GM19397 (cell line): ENCODE measurements at regions not wholly inside any gene's neighbourhood (a gene's known extent, or its start where the extent isn't known, plus 50 kb on each side); places are given as distances from the start of the nearest gene placed in this dataset.
"Not testable (repeated sequence)": the region's sequence is repeated elsewhere in the genome, so short reads cannot be mapped to it uniquely, and the experiment has no call there.

ENCODE experiments used
- ATAC-seq: cut with Tn5 transposase; IDR thresholded peaks from one replicate; pipeline ENCODE4 v1.9.1; 2021; ENCODE audit warnings: mild to moderate bottlenecking, moderate library complexity; ENCODE audit not compliant: unreplicated experiment

DNA sequence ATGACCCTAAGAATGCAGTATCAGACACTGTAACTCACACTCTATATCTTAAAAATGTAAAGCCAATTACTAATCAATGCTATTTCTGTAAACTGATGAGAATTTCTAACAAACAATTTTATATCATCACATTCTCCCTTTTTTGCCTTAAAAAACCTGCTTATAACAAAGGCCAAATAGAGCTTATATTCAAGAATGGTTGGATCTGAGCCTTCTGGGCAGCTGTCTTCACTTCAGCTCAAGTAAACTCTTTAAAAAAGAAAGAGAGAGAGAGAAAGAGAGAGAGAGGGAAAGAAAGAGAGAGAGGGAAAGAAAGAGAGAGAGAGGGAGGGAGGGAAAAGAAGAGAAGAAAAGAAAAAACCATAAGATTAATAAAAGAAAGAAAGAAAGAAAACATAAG lies 231.8 kb downstream of the KCNE4 start:
- no peak for ATAC-seq

DNA sequence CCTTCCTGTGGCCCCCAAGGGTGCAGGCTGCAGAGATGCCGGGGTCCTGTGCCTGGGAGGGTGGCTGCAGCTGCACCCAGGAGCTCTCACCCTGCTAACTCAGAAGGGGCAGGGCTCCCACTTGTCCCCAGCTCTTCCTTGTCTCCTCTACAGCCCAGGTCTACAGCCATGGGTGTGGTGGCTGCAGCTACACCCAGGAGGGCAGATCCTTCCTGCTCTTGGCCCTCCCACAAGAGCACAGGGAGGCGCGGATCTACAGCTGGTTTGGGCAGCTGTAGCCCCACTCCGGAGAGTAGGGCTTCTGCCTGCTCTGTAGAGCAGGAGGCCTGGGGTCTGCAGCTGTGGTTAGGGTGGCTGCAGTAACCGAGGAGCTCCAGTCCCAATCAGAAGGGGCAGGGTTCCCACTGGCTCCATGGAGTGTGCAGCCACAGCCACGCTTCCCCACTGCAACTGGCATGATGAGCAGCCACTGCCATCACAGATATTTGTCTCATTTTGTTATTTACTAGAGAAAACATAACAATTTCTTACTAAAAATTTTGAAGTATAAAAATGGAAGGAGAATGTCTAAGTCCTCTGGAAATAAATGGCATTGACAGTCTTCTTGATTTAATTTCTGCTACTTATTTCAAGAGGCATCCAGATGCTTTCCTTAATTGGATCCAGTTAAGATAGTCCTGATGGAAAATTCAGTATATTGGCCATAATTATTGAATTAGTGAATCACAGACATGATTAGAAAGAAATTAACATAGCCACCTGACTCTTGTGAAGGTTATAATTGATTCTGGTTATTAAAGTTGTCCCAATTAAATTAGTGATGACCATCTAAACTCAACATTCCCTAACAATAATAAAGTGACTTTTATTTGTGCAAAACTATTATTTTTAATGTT lies 233.6 kb downstream of the KCNE4 start:
- ATAC-seq, result no peak

DNA sequence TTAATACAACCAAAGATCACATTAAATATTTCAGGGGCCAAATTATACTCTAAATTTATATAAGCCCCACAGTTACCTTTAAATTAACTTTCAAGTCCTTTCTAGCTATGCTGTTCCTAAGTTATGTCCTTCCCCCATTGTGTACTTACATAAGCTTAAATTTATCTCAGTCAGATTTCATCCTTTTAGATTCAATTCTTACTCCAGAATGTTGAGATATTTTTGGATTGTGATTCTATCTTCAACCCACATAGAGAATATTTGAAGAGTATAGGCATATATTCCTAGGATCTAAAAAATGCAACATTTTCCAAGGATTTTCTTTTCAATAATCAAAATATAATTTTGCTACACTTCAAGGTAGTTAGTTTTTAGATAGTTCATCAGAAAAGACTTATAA lies 242.8 kb downstream of the KCNE4 start:
- ATAC-seq, result no peak

DNA sequence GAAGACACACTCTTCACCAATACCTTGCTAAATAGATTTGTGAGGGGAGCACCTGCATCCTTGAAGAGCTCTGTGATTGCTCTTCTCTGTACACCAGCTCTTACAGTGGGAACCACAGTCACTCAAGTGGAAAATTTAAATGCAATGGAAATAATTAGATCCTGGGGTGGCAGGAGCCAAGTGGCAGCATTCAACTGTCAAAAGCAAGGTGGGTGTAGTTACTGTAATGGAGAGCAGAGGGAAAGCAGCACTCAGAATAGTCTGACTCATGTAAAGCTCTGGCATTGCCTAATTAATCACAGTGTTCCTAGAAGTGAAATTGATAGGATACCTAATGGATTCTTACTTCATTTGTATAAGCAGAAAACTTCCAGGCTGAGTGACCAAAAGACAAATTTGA lies 245.8 kb downstream of the KCNE4 start:
- no peak for ATAC-seq

DNA sequence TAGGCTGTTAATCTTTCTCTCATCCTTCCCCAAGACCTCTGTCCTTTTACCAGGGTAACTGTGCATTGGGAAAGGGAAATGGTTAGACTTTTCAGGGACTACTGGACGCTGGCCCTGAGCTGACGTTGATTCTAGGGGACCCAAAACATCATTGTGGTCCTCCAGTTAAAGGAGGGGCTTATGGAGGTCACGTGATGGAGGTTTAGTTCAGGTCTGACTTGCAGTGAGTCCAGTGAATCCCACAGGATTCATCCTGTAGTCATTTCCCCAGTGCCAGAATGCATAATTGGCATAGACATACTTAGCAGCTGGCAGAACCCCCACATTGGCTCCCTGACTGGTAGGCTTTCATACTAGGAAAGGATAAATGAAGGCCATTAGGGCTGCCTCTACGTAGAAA lies 246.3 kb downstream of the KCNE4 start:
- not testable (repeated sequence) for ATAC-seq

DNA sequence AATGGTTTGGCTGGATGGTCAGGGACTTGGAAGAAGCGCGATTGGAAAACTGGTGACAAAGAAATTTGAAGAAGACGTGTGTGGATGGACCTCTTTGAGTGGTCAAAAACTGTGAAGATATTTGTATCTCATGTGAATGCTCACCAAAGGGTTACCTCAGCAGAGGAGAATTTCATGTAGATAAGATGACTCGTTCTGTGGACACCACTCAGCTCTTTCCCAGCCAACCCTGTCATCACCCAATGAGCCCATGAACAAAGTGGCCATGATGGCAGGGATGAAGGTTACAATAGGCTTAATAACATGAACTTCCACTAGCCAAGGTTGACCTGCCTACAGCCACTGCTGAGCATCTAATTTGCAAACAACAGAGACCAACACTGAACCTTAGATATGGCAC lies 248.3 kb downstream of the KCNE4 start:
- ATAC-seq, result no peak

DNA sequence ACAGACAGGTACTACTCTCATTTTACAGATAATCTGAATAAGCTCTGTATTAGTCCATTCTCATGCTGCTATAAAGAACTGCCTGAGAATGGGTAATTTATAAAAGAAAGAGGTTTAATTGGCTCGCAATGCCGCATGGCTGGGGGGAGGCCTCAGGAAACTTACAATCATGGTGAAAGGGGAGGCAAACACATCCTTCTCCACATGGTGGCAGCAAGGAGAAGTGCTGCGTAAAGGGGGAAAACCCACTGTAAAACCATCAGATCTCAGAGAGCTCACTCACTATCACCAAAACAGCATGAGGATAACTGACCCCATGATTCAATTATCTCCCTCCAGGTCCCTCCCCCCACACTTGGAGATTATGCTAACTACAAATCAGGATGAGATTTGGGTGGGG lies 254.4 kb downstream of the KCNE4 start:
- no peak for ATAC-seq

DNA sequence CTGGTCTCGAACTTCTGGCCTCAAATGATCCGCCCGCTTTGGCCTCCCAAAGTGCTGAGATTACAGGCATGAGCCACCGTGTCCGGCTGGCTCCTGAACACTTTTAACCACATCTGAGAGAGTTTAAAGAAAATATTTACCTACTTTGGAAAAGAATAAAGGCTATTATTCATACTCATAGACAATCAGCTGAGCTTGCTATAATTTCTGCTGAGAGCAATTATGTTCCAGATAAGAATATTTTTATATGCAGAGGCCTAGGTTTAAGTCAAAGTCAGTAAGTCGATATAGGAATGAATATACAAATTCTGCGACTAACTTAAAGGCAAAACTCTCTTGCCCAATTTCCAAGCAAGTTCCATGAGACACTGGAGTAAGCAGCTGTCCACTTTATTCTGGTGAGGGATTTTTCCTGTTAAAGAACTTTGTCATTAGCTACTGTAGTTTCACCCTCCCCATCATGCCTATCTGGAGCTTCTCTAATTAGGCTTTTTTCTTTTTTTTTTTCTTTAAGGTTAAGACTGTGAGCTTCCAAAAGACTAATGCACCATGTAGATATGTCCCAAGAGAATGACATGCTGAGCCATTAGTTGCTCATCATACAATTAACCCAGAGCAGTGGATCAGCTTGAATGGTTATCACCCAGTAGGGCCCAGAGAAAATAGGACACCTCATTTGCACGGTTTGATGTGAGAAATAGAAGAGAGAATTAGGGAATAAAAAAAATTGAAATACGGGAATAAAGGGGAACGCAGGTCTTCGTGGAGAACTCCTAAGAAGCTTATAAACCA lies 260.1 kb downstream of the KCNE4 start:
- ATAC-seq, result no peak

DNA sequence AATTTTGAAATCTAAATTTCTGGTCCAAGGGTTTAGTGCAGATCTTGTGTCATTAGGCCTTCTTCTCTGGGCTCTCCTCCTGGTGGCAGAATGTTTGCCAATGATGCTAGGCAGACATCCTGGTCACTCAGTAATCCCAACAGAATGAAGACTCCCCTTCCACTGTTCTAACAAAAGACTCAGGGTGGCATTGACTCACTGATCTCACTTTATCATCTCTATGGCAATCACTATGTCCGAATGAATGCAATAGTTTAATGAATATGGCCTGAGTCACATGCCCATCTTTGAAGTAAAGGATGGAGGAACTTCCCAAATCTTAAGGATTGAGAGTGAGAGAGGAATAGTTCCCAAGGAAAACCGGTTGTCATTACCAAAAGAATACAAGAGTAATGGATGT lies 261.1 kb downstream of the KCNE4 start:
- ATAC-seq, result no peak

DNA sequence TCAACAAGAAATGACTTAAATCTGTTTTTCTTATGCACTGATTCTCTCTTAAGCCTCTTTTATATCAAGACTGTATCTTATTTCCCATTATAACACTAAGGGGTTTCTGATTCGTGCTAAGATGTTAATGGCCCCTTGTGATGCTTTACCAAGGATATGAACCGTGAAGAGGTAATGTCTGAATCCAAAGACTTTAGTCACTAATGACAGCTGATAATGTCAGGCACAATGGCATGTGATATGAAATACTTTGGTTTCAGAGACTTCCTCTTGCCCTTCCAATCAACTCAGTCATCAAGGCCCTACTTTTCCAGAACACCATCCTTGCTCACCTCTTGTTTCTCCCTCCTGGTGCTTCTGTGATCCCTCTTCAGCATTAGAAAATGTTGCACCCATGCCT lies 262.8 kb downstream of the KCNE4 start:
- ATAC-seq, result no peak

DNA sequence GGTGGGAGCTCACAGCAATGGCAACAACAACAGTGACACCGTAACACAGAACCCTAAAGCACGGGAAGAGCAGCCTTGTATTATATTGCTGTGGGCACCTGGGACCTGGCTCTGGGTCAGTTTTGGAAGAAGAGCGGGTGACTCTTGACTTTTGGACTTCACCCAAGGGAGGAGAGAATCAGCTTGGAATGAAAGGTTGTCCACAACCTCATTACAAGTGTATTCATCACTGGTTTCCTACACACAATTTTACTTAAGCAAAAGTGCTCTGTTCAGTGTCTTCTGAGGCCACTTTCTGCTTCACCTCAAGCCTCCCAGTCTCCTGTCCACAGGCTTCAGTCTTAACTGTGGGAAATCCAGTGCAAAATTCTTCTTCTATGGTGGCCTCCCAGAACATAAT lies 263.8 kb downstream of the KCNE4 start:
- ATAC-seq, result no peak

DNA sequence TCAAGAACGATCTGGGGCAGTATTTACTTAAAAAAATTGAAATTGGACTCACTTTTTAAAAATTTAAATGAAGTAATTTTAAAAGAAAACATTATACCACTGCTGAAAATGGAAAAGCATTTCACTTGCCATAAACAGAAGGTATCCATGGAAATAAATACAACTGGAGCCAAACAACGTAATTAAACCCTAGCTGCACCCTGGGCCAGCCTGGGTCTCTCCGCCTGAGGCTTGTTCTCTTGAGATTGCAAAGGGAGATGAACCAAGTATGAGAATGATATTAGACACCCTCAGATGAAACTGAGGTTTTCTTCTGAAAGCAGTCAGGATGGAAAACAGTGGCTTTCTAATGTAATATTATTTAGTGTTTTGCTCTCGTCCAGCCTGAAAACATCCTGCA lies 264.4 kb downstream of the KCNE4 start:
- ATAC-seq, result no peak

DNA sequence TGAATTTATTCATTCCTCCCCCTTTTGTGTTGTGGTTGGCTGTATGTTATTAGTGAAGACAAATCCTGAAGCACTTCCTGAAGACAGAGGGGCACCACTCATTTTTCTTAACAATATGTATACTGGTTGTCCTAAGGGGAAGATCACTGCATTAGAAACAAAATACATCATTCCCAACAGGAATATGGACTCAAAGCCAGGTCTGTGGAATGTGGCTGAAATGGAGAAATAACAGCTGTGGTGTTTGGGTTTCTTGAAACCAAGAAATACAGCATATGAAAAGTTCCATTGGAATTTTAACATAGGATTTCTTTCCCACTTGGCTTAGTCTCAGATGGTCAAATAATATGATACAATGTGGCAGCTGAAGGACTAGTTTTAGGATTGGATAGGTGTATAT lies 267.6 kb downstream of the KCNE4 start:
- ATAC-seq, result no peak

DNA sequence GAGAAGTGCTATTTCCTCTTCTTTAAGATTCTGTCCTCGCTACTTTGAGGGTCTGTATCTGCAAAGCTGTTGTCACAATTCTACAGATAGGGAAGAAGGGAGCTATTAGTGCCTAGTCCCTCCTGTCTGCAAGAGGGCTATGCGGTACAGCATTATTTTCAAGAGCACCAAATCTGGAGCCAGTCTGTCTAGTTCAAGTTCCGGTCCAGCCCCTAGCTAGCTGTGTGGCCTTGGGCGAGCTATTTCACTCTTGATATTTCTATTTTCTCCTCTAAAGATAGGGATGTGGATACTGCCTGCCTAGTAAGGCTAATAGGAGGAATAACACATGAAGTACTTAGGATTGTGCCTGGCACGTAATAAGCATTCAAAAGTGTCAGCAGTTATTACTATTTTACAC lies 272.4 kb downstream of the KCNE4 start:
- ATAC-seq, result no peak

DNA sequence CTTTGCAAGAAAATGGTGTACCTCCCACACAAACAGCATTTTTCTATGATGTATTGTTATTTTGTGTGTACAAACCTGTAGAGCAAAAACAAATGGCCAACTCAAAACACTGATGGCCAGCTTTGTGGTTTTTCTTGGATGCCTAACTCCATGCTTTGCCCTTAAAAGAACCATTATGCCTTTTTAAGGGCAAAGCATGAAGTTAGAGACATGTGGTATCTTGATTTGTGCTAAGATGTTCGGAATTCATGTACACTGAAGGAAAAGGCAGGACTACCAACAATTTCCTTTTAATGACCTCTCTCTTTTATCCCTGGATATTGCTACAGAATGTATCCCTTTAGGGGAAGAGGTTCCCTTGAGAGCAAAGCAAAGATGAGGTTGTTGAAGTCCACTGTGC lies 273.6 kb downstream of the SCG2 start:
- ATAC-seq, result no peak

DNA sequence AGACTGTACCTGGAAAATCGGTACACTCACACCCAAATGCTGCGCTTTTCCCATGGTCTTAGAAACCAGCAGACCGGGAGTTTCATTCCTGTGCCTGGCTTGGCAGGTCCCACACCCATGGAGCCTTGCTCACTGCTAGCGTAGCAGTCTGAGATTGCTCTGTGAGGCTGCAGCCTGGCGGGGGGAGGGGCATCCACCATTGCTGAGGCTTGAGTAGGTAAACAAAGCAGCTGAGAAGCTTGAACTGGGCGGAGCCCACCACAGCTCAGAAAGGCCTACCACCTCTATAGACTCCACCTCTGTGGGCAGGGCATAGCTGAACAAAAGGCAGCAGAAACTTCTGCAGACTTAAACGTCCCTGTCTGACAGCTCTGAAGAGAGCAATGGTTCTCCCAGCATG lies 271.4 kb downstream of the SCG2 start:
- not testable (repeated sequence) for ATAC-seq

DNA sequence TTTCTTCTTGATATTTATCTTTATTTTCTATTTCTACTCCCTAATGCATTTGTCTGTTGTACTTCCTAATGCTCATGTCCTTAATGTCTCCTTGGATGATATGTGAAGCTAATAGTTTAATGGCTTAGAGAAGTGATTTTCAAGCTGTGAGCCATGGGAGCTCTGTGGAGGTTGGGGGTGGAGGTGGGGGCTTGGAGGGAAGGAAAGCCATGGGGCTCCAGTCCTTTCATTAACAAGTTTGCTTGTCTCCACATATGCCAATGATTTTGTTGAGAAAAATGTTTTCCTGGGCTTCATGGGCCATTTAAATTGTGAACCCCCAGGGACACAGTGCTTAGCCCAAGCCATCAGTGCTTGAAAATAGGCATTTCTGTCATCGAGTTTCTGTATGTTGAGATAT lies 264.1 kb downstream of the SCG2 start:
- ATAC-seq, result no peak

DNA sequence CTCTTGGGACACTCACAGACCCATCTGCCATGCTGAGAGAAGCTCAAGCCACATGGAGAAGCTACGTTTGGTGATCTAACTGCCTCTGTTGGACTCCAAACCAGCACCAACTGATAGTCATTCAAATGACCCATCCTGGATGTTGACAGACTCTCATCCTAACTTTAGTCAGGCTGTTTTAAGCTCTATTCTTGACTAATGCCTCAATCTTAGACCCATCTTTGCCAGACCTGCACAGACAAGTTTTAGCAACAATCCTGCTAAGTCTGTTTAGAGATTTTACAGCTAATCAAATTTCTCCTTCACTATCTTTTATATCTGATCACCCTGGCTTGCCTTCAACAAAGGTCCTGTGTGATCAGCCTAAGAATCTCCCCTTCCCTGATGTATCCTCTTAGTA lies 245.1 kb downstream of the SCG2 start:
- no peak for ATAC-seq

DNA sequence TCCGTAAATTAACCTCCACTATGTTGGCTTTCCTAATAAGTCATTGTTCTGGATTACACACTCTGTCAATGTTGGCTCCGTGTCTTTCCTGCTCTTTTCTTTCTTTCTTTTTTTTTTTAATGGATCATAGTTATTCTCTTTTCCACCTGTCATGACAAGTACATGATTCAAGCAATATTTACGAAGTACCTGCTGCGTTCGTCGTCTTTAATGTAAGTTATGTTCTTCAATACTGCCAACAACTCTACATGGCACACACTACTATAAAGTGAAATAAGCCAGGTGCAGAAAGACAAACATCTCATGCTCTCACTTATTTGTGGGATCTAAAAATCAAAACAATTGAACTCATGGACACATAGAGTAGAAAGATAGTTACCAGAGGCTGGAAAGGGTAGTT lies 239.1 kb downstream of the SCG2 start:
- ATAC-seq, result no peak

DNA sequence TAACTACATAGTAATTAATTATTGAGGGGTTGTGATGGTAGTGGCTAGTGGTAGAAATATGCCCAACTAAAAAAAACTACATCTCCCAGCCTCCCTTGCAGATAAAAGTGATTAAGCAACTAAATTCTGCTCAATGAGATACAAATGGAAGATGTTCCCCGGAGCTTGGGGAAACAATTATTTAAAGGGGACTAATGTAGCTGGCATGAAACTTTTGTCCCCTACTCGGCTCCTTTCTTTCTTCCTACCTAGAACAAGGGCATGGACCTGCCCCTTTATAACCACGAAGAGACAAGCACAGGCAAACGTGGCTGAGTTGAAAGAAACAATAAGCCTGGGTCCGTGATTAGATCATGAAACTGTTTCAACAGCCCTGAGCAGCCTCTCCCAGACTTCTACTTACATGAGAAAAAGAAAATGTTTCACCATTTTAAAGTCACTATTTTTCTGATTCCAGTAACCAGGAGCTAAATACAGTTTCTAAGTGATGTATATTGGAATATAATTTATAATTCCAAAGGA lies 236.9 kb downstream of the SCG2 start:
- ATAC-seq, result no peak

DNA sequence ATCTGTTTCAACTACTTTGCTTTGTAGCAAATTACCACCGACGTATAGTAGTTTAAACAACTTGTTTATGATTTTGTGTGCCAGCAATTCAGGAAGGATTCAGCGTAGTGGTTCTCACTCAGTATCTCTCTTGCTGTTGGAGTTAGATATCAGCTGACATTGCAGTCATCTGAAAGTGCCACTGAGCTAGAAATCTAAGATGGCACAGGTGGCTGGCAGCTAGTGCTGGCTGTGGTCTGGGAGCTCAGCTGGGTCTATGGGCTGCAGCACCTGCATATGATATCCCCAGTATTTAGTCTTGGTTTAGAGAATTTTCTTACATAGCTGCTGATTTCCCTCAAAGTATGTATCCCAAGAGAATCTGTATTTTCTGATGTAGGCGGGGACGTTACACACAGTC lies 235.6 kb downstream of the SCG2 start:
- no peak for ATAC-seq

DNA sequence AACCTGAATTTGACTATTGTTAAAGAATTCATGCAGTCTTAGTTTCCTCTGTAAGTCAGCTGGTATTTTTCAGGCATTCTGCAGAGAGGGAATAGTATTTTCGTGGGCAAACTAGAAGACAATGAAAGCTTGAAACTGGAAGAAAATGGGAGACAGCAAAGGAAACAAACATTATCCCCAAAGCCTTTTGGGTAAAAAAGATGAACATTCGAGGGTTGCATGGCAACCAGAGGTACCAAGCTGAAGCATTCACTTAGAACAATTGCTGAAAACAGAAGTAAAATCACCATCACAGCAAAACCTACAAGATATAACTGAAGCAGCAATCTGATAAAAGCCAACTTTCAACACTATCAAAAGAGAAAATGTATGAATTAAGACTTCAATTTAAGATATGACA lies 233.7 kb downstream of the SCG2 start:
- ATAC-seq, result no peak
